ENCODE measurements at regions not wholly inside any gene's neighbourhood (a gene's known extent, or its start where the extent isn't known, plus 50 kb on each side); places are given as distances from the start of the nearest gene placed in this dataset.

GRCh38 chr2:34547900-34548299 is 948.8 kb upstream of the FAM98A start:
- TF ChIP-seq CTCF (IDR thresholded peaks at IDR 0.05) (no peak), POLR2A (IDR thresholded peaks at IDR 0.05) (no peak)
